Endodermal cell (in vitro differentiated cells): ENCODE measurements at regions not wholly inside any gene's neighbourhood (a gene's known extent, or its start where the extent isn't known, plus 50 kb on each side); places are given as distances from the start of the nearest gene placed in this dataset.

Experiments
- DNase-seq: peaks from one replicate; pipeline ENCODE4 v3.0.0-alpha.2; 2017
- H3K27ac ChIP-seq: 2 replicates; pipeline ENCODE4 v1.5.1; 2013; ENCODE audit warnings: mild to moderate bottlenecking, low read depth, low read length, moderate library complexity
- H3K27me3 ChIP-seq: 2 replicates; pipeline ENCODE4 v1.6.1; 2013; ENCODE audit warnings: mild to moderate bottlenecking, low read length, moderate library complexity; ENCODE audit not compliant: insufficient read depth, control insufficient read depth, poor library complexity, severe bottlenecking
- H3K36me3 ChIP-seq: 2 replicates; pipeline ENCODE4 v1.7.0; 2013; ENCODE audit warnings: mild to moderate bottlenecking, low read length, moderate library complexity; ENCODE audit not compliant: control insufficient read depth, insufficient read depth
- H3K4me1 ChIP-seq: one replicate; pipeline ENCODE4 v1.7.0; 2013; ENCODE audit warnings: low read length; ENCODE audit not compliant: control insufficient read depth, insufficient read depth
- H3K4me3 ChIP-seq: 2 replicates; pipeline ENCODE4 v1.5.1; 2013; ENCODE audit warnings: mild to moderate bottlenecking, low read length, moderate library complexity
- H3K9ac ChIP-seq: 2 replicates; pipeline ENCODE4 v1.6.1; 2013; ENCODE audit warnings: mild to moderate bottlenecking, low read length, moderate library complexity; ENCODE audit not compliant: poor library complexity, severe bottlenecking; ENCODE audit errors: extremely low read depth
- H3K9me3 ChIP-seq: 2 replicates; pipeline ENCODE4 v1.6.1; 2013; ENCODE audit warnings: mild to moderate bottlenecking, low read length, moderate library complexity; ENCODE audit not compliant: control insufficient read depth
- H3K27ac Mint-ChIP-seq: 2 replicates; pipeline ENCODE4 v1.8.0; 2020; ENCODE audit warnings: mixed read lengths
- H3K27me3 Mint-ChIP-seq: 2 replicates; pipeline ENCODE4 v1.8.0; 2021; ENCODE audit warnings: mild to moderate bottlenecking, mixed read lengths; ENCODE audit not compliant: insufficient read depth
- H3K36me3 Mint-ChIP-seq: 2 replicates; pipeline ENCODE4 v1.8.0; 2020; ENCODE audit warnings: low read depth, mixed read lengths
- H3K4me1 Mint-ChIP-seq: 2 replicates; pipeline ENCODE4 v1.8.0; 2020; ENCODE audit warnings: mixed read lengths
- H3K4me3 Mint-ChIP-seq: 2 replicates; pipeline ENCODE4 v1.8.0; 2020; ENCODE audit warnings: mild to moderate bottlenecking, moderate library complexity, mixed read lengths
- H3K9me3 Mint-ChIP-seq: 2 replicates; pipeline ENCODE4 v1.8.0; 2020; ENCODE audit warnings: mild to moderate bottlenecking, mixed read lengths
- WGBS, 2 experiments: methylation state at CpG; one replicate each; pipeline versions ENCODE4 v1.1.5 to v1.1.7; 2013; ENCODE audit warnings: missing lambda C conversion rate in 2 of 2, mixed read lengths in 1 of 2; ENCODE audit not compliant: insufficient coverage in 1 of 2, insufficient read length in 1 of 2; 5-methylcytosine and 5-hydroxymethylcytosine counted together
- TF ChIP-seq, protein P1 (sequence below): fragments of 200-600 bp; sonication (generic); conservative IDR thresholded peaks from 2 replicates; pipeline ENCODE4 v1.5.0; 2021; ENCODE audit warnings: antibody characterized with exemption, mild to moderate bottlenecking

DNA sequence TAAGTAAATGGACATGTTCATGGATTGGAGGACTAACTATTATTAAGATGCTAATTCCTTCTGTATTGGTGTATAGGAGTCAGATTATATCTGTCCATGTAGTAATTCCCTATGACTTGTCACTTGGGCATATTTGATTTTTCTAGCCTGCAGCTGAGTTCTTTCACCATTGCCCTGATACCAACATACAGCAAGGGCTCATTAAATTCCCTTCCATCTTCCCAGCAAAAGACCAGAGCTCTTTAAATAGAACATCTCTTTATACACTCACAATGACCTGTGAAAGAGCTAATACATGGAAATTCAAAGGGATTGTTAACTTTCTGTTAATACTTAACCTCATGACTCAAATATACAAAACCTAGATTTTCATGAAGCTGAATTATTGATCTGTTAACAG is 492.3 kb upstream of the VRK2 start:
- DNase-seq = no peak
- Histone ChIP-seq H3K36me3 (no peaks in the 10 kb centered on the region), H3K9me3 (peaks cover 12% of the 10 kb centered on the region), H3K27me3 (no peaks in the 10 kb centered on the region), H3K4me3 (no peak overlapping the region), H3K9ac (no peak overlapping the region), H3K27ac (no peak overlapping the region), H3K4me1 (no peaks in the 10 kb centered on the region)
- Mint-ChIP-seq H3K36me3 (no peaks in the 10 kb centered on the region), H3K4me1 (no peaks in the 10 kb centered on the region), H3K27me3 (no peaks in the 10 kb centered on the region), H3K27ac (no peak overlapping the region), H3K4me3 (no peak overlapping the region), H3K9me3 (peaks cover 8% of the 10 kb centered on the region)
- TF ChIP-seq, protein P1, sequence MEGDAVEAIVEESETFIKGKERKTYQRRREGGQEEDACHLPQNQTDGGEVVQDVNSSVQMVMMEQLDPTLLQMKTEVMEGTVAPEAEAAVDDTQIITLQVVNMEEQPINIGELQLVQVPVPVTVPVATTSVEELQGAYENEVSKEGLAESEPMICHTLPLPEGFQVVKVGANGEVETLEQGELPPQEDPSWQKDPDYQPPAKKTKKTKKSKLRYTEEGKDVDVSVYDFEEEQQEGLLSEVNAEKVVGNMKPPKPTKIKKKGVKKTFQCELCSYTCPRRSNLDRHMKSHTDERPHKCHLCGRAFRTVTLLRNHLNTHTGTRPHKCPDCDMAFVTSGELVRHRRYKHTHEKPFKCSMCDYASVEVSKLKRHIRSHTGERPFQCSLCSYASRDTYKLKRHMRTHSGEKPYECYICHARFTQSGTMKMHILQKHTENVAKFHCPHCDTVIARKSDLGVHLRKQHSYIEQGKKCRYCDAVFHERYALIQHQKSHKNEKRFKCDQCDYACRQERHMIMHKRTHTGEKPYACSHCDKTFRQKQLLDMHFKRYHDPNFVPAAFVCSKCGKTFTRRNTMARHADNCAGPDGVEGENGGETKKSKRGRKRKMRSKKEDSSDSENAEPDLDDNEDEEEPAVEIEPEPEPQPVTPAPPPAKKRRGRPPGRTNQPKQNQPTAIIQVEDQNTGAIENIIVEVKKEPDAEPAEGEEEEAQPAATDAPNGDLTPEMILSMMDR = no peak

DNA sequence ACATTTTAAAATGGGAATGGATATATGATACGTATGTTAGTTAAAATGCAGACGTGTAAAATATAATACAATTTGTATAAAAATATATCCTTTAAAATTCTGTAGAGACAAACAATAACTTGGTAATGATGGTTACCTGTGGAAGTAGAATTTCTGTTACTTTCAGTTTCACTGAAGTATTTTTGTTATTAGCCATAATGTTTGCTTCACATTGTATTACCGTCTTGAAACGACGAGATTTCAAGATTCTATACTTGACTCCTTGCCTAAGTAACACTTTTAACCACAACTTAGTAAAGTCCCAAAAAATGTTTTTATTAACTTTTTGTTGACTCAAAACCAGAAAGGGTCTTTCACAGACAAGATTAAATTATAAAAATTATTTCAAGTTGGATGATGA is 488.3 kb upstream of the VRK2 start:
- Mint-ChIP-seq H3K36me3 (no peaks in the 10 kb centered on the region), H3K27ac (no peak overlapping the region), H3K4me1 (no peaks in the 10 kb centered on the region), H3K4me3 (no peak overlapping the region), H3K9me3 (no peaks in the 10 kb centered on the region), H3K27me3 (no peaks in the 10 kb centered on the region)
- Histone ChIP-seq H3K9me3 (no peaks in the 10 kb centered on the region), H3K4me1 (no peaks in the 10 kb centered on the region), H3K4me3 (no peak overlapping the region), H3K27ac (no peak overlapping the region), H3K36me3 (no peaks in the 10 kb centered on the region), H3K9ac (no peak overlapping the region), H3K27me3 (no peaks in the 10 kb centered on the region)
- no peak for DNase-seq
- WGBS, 2 experiments = 90 to 98% methylated on average over 2 to 3 of the region's 5 CpGs
- TF ChIP-seq, protein P1 = no peak

DNA sequence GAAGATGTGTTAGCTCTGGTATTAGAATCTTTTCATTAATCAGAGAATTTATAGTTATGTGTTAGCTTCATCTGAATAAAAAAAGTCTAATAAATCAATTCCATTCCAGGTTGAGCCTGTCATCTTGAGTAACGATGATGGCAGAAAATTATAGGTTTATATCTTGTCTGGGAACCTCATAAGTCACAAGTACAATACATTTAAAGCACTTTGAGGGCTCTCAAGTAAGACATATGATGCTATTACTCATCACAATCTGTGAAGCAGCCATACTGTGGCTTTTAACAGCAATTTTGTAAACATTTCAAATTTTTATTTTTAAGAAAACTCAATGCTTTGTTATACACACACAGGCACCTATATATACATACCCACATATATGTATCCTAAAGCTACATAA is 484.1 kb upstream of the VRK2 start:
- no peaks in the 10 kb centered on the region for H3K9me3 Mint-ChIP-seq

More for the DNA sequence above, 484.1 kb upstream of the VRK2 start:
- Histone ChIP-seq H3K4me3 (no peak overlapping the region), H3K9me3 (no peaks in the 10 kb centered on the region), H3K9ac (no peak overlapping the region), H3K36me3 (no peaks in the 10 kb centered on the region), H3K27ac (no peak overlapping the region), H3K4me1 (peaks cover 5% of the 10 kb centered on the region), H3K27me3 (no peaks in the 10 kb centered on the region)
- peaks cover 5% of the 10 kb centered on the region for H3K4me1 Mint-ChIP-seq
- H3K27me3 Mint-ChIP-seq = no peaks in the 10 kb centered on the region
- WGBS, 2 experiments = 83 to 100% methylated on average over 1 of the region's 1 CpG
- no peak for DNase-seq
- TF ChIP-seq, protein P1 = no peak
- no peak overlapping the region for H3K27ac Mint-ChIP-seq
- no peak overlapping the region for H3K4me3 Mint-ChIP-seq
- no peaks in the 10 kb centered on the region for H3K36me3 Mint-ChIP-seq
